Adrenal gland (tissue), 5 donors: ENCODE measurements at regions not wholly inside any gene's neighbourhood (a gene's known extent, or its start where the extent isn't known, plus 50 kb on each side); places are given as distances from the start of the nearest gene placed in this dataset.

Experiments
- CTCF ChIP-seq, 6 experiments: fragments of 450-650 bp in 4 of 6; fragments of 200-600 bp in 2 of 6; sonication (generic) in 1 of 6; IDR thresholded peaks; 1 replicate in 5 of 6; 2 replicates in 1 of 6; pipeline versions ENCODE4 v1.5.1 to v1.8.0; 2016 to 2021; ENCODE audit warnings: antibody characterized with exemption in 6 of 6, mild to moderate bottlenecking in 2 of 6, moderate library complexity in 1 of 6
- POLR2A ChIP-seq, 2 donors: fragments of 450-650 bp; IDR thresholded peaks; one replicate each; pipeline ENCODE4 v1.6.1; 2017; ENCODE audit warnings: antibody characterized with exemption in 2 of 2, mild to moderate bottlenecking in 2 of 2, moderate library complexity in 1 of 2
- donor health status: DM: no; HTN: no; CAD: no.

GRCh38 chrX:125713633-125714032 lies 394.0 kb downstream of the TEX13C start:
- TF ChIP-seq CTCF (IDR thresholded peaks at IDR 0.05): no peak
- TF ChIP-seq POLR2A (IDR thresholded peaks at IDR 0.05): no peak
